C4-2B (cell line): ENCODE measurements at regions not wholly inside any gene's neighbourhood (a gene's known extent, or its start where the extent isn't known, plus 50 kb on each side); places are given as distances from the start of the nearest gene placed in this dataset.

Experiments
- ZFX ChIP-seq: fragments of 450-650 bp; IDR thresholded peaks from 2 replicates; pipeline ENCODE4 v1.6.1; 2017
- TF ChIP-seq, protein P1 (sequence below): fragments of 450-650 bp; conservative IDR thresholded peaks from 2 replicates; pipeline ENCODE4 v1.5.1; 2017; ENCODE audit warnings: mild to moderate bottlenecking

DNA sequence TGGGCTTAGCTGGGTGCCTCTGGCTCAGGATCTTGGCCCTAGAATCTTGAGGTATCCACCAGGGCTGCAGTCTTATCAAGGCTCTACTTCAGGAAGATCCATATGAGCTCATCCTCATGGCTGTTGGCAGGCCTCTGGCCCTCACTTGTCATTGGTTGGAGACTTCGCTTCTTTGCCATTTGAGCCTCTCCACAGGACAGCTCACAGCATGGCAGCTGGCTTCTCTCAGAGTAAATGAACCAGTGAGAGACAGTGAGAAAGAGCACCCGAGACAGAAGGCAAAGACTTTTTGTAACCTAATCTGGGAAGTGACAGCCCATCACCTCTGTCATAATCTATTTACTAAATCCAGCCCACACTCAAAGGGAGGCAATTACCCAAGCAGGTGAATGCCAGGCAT is 236.8 kb downstream of the GPAT3 start:
- TF ChIP-seq, protein P1, sequence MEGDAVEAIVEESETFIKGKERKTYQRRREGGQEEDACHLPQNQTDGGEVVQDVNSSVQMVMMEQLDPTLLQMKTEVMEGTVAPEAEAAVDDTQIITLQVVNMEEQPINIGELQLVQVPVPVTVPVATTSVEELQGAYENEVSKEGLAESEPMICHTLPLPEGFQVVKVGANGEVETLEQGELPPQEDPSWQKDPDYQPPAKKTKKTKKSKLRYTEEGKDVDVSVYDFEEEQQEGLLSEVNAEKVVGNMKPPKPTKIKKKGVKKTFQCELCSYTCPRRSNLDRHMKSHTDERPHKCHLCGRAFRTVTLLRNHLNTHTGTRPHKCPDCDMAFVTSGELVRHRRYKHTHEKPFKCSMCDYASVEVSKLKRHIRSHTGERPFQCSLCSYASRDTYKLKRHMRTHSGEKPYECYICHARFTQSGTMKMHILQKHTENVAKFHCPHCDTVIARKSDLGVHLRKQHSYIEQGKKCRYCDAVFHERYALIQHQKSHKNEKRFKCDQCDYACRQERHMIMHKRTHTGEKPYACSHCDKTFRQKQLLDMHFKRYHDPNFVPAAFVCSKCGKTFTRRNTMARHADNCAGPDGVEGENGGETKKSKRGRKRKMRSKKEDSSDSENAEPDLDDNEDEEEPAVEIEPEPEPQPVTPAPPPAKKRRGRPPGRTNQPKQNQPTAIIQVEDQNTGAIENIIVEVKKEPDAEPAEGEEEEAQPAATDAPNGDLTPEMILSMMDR, result no peak
- TF ChIP-seq ZFX, result no peak
